SU-DHL-6 (cell line): ENCODE measurements at regions not wholly inside any gene's neighbourhood (a gene's known extent, or its start where the extent isn't known, plus 50 kb on each side); places are given as distances from the start of the nearest gene placed in this dataset.

Source experiments
- CTCF ChIP-seq: fragments of 200-600 bp; sonication (generic); IDR thresholded peaks from one replicate; pipeline ENCODE4 v1.5.1; 2017; ENCODE audit warnings: antibody characterized with exemption, mild to moderate bottlenecking, low read length, moderate library complexity; ENCODE audit not compliant: insufficient read depth, poor library complexity, severe bottlenecking
- EZH2phosphoT487 ChIP-seq: fragments of 200-600 bp; sonication (generic), shearing (Covaris generic); conservative IDR thresholded peaks from 2 replicates; pipeline ENCODE4 v1.6.1; 2018; ENCODE audit warnings: mild to moderate bottlenecking, antibody characterized with exemption, low read length, moderate library complexity, mixed read lengths

GRCh38 chr17:83148317-83149028, 69.1 kb downstream of the METRNL start:
- TF ChIP-seq CTCF, result no peak
- no peak for TF ChIP-seq EZH2phosphoT487
